DMS 273 treated with DMSO at 0.1 percent for 48 hours (cell line): ENCODE measurements at regions not wholly inside any gene's neighbourhood (a gene's known extent, or its start where the extent isn't known, plus 50 kb on each side); places are given as distances from the start of the nearest gene placed in this dataset.
"Not testable (repeated sequence)": the region's sequence is repeated elsewhere in the genome, so short reads cannot be mapped to it uniquely, and the experiment has no call there.

Experiments
- DNase-seq: peaks from one replicate; lab custom pipeline; 2025; lab: John Stamatoyannopoulos, UW

DNA sequence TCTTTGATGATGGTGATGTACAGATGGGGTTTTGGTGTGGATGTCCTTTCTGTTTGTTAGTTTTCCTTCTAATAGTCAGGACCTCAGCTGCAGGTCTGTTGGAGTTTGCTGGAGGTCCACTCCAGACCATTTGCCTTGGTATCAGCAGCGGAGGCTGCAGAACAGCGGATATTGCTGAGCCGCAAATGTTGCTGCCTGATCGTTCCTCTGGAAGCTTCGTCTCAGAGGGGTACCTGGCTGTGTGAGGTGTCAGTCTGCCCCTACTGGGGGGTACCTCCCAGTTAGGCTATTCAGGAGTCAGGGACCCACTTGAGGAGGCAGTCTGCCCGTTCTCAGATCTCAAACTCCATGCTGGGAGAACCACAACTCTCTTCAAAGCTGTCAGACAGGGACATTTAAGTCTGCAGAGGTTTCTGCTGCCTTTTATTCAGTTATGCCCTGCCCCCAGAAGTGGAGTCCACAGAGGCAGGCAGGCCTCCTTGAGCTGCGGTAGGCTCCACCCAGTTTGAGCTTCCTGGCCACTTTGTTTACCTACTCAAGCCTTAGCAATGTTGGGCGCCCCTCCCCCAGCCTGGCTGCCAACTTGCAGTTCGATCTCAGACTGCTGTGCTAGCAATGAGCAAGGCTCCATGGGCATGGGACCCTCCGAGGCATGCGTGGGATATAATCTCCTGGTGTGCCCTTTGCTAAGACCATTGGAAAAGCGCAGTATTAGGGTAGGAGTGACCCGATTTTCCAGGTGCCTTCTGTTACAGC, 264.5 kb downstream of the MATN1 start:
- not testable (repeated sequence) for DNase-seq

DNA sequence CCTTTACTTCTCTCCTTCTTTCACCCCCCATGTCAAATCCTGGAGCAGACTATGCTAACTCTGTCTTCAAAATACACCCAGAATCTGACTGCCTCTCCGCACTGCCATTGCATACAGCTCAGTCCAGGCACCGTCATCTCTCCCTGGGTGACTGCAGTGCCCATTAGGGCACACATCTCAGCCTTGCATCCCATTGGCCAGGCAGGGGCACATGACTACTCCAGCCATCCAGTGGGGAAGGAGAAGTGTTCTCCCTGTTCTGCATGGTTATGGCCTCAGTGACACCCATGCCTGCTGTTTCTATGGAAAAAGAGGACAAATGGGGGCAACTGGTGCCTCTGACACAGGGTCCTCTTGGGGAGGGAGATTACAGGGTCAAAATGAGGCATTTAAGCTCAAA, 270.5 kb downstream of the MATN1 start:
- DNase-seq = no peak

DNA sequence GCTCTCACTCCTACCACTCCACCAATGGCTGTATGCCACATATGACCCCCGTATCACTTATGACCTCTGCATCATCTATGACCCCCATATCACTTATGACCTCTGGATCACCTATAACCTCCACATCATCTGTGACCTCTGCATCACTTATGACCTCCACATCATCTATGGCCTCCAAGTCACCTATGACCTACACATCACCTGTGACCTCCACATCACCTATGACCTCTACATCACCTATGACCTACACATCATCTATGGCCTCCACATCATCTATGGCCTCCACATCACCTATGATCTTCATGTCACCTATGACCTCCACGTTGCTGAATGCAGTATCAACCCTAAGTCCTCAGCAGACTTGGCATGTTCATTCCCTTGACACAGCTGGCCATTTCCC, 271.2 kb downstream of the MATN1 start:
- DNase-seq = no peak

- DNase-seq = no peak
Observed at GRCh38 chr1:30451532-30452125, 271.8 kb downstream of the MATN1 start.

DNA sequence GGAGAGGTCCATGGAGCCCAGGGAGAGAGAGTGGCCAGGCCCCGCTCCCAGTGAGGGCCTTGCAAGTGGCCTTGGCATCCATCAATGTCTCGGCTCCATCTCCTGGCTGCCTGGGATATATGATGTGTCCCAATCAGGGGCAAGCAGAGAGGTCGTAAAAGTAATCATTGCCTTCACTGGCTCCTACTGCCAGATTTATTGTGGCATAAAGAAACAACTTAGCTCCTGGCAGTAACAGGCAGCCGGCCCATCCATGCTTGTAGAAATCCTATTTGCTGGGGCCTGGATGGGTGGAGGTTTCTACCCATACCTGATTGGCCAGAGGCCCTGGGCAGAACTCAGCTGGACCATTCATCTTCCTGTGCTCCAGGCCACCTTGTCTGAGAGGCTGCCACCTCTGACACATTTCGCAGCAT, 272.6 kb downstream of the MATN1 start:
- no peak for DNase-seq

- DNase-seq = no peak
Observed at GRCh38 chr1:30450148-30450817, 273.1 kb downstream of the MATN1 start.

DNA sequence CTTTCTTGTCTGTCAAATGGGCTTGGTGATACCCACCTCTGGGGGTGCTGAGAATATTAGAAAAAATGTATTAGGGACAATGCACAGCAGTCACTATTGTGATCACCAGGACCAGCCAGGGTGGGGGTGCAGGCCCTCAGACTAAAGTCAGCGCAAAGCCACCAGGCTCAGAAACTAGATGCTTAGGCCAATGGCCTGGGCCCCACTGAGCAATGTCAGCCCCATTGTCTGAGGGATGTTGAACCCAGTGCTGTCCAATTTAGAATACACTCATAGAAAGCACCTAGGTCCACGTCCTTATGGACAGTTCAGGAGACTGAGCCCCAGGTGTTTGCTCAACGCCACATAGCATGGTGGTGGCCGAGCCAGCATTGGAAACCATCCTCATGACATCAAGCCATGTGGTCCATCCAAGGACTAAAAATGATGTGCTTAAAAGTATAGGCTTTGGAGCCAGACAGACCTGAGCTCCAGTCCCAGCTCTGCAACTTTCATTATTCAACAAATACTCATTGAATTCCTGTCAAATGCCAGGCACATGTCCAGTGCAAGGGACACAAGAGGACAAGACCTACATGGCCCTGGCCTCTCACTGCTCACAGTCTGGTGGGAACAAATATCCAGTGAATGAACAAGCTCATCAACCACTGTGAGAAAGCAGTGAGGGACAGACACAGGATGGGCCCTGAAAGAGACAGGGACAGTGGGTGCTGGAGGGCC, 273.8 kb downstream of the MATN1 start:
- DNase-seq = no peak

DNA sequence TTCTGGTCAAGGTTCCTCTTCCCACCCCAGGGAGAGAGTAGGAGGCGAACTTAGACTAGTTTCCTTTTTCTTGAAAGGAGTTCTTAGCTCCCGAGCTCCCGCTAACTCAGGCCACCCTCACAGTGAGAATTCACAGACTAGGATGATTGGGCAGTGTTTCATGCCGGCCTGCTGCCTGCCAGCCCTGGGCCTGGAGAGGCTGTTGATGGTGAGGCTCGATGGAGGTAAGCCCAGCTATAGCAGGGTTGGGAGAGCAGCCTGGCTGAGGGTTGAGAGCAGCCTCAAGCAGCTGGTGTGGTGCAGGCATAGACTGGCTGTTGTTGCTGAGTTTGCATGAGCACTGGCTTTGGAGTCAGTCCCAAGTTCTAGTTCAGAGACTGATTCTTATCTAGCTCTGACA, 274.4 kb downstream of the MATN1 start:
- no peak for DNase-seq

GRCh38 chr1:30447701-30448100, 275.7 kb downstream of the MATN1 start:
- no peak for DNase-seq

- DNase-seq = no peak
Observed at GRCh38 chr1:30447080-30447479, 276.3 kb downstream of the MATN1 start.

DNA sequence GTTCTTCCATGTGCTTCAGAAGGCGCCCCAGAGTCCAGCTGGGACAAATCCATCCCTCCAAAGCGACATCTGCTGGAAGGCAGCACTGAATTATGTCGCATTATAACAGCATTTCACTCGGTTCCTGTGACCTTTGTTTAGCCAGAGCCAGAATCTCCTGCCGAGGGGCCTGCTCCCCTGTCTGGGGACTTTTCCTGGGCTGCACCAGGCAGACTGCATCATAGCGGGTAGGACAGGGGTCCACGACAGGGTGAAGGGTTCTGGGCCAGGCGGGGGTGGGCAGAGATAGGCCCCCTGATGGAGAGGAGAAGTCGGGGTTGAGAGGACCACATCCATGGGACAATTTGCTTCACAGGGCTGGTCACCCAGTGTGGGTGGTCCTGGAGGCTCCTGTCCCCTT, 276.9 kb downstream of the MATN1 start:
- no peak for DNase-seq

DNA sequence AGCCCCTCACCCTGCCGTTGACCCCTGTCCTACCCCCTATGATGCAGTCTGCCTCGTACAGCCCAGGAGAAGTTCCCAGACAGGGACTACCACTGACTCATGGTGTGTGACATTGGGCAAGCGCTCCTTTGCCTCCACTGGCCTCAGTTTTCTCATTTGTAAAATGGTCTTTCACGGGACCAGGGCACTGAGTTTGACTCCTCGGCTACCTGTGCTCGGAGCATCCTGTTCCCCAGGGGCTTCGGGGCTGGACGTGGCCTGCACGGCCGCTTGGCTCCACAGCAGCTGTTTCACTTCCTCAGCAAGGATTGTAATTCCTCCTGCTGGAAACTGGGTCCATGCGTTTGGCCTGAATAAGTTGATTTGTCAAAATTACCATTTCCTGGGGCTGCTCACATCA, 277.3 kb downstream of the MATN1 start:
- no peak for DNase-seq

- no peak for DNase-seq
Observed at GRCh38 chr1:30445449-30445848, 277.9 kb downstream of the MATN1 start.

- no peak for DNase-seq
Observed at GRCh38 chr1:30444850-30445249, 278.5 kb downstream of the MATN1 start.

DNA sequence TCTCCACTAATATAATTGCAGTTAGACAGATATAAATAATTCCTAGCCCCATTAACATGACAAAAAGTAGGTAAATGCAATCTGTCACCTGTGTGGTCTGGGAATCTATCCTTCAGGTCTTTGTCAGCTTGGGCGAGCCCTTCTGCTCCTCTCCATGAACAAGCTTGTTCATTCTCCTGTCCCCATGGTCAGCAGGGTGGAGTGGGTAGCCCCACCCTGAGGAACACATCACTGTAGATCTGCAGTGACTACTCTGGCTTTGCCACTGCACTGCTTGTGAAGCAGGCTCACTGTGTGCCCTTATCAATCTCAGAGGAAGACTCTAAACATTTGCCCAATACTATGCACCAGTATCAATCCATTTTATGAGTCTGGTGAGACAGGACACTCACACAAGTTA, 279.0 kb downstream of the MATN1 start:
- DNase-seq = no peak

DNA sequence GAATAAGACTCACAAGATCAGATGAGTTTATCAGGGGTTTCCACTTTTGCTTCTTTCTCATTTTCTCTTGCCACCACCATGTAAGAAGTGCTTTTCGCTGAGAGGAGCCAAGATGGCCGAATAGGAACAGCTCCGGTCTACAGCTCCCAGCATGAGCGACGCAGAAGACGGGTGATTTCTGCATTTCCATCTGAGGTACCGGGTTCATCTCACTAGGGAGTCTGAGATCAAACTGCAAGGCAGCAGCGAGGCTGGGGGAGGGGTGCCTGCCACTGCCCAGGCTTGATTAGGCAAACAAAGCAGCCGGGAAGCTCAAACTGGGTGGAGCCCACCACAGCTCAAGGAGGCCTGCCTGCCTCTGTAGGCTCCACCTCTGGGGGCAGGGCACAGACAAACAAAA, 285.1 kb downstream of the MATN1 start:
- DNase-seq = not testable (repeated sequence)

- no peak for DNase-seq
Observed at GRCh38 chr1:30437059-30437576, 286.3 kb downstream of the MATN1 start.

GRCh38 chr1:30427545-30427944, 295.8 kb downstream of the MATN1 start:
- no peak for DNase-seq

DNA sequence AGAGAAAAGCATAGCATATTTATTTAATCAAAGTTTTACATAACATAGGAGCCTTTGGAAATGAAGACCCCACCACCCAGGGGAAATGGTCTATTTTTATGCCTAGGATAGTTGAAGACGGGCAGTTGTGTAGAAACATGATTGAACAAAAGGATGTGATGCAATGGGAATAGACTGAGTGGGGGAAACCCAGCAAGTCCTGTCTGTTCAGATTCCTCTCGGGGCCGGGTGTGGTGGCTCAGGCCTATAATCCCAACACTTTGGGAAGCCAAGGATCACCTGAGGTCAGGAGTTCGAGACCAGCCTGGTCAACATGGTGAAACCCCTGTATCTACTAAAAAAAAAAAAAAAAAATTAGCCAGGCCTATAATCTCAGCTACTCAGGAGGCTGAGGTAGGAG, 298.3 kb downstream of the MATN1 start:
- no peak for DNase-seq

- DNase-seq = no peak
Observed at GRCh38 chr1:30423570-30423969, 299.8 kb downstream of the MATN1 start.

GRCh38 chr1:30422251-30422650, 301.1 kb downstream of the MATN1 start:
- DNase-seq = no peak

DNA sequence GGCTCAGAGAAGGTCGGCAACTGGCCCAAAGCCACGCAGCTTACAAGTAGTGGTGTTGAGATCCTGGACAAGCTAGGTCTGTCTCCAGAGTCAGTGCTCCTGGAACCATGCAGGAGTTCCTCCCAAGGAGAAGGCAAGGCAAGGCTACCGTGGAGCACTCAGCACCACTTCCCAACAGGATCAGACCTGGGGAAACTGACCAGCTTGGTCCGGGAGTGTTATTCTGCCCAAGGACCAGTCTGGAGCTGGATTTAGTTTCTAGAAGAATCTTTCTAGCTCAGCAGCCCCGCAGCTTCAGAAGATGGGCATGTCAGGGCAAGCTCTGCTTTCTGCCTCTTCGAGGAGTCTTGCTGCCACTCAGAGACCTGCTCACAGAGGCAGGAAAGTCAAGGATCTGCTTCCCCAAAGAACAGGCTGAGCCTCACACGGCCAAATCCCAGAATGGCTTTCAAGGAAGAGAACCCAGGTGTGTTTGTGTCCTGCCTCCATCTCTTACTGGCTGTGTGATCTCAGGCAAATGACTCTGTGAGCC, 302.8 kb downstream of the MATN1 start:
- no peak for DNase-seq
